Stimulated activated memory B cell treated with anti-CD40 and anti-IgM and Interleukin-4, amounts not matched to agents 10 μg/mL and 1 μg/mL and 100 μg/mL, for 72 hours (primary cell): ENCODE measurements at regions not wholly inside any gene's neighbourhood (a gene's known extent, or its start where the extent isn't known, plus 50 kb on each side); places are given as distances from the start of the nearest gene placed in this dataset.

Experiments
- ATAC-seq: fragments of 150-1000 bp; cut with Tn5 transposase; 2 replicates; pipeline ENCODE4 v1.10.0; 2021
- H3K27ac Mint-ChIP-seq: one replicate; pipeline ENCODE4 v1.8.0; 2022; ENCODE audit warnings: mild to moderate bottlenecking, mixed read lengths
- H3K27me3 Mint-ChIP-seq: one replicate; pipeline ENCODE4 v1.8.0; 2022; ENCODE audit warnings: mixed read lengths
- H3K36me3 Mint-ChIP-seq: one replicate; pipeline ENCODE4 v1.8.0; 2022; ENCODE audit warnings: mixed read lengths
- H3K4me1 Mint-ChIP-seq: one replicate; pipeline ENCODE4 v1.8.0; 2022; ENCODE audit warnings: mixed read lengths
- H3K4me3 Mint-ChIP-seq: one replicate; pipeline ENCODE4 v1.8.0; 2022; ENCODE audit warnings: mild to moderate bottlenecking, moderate library complexity, mixed read lengths
- H3K9me3 Mint-ChIP-seq: one replicate; pipeline ENCODE4 v1.8.0; 2022; ENCODE audit warnings: mixed read lengths

GRCh38 chr1:95806171-95806570 lies 572.2 kb downstream of the RWDD3 start:
- ATAC-seq, result no peak
- H3K36me3 Mint-ChIP-seq, result no peaks in the 10 kb centered on the region
- no peak overlapping the region for H3K4me3 Mint-ChIP-seq
- H3K27me3 Mint-ChIP-seq, result no peaks in the 10 kb centered on the region
- H3K4me1 Mint-ChIP-seq, result no peaks in the 10 kb centered on the region
- no peak overlapping the region for H3K27ac Mint-ChIP-seq
- peaks cover 5% of the 10 kb centered on the region for H3K9me3 Mint-ChIP-seq

- H3K4me3 Mint-ChIP-seq, result no peak overlapping the region
Measured at GRCh38 chr1:95809391-95809790, 575.4 kb downstream of the RWDD3 start.

GRCh38 chr1:95815511-95815910 lies 581.5 kb downstream of the RWDD3 start:
- Mint-ChIP-seq H3K4me1 (no peaks in the 10 kb centered on the region), H3K36me3 (no peaks in the 10 kb centered on the region), H3K4me3 (no peak overlapping the region), H3K27ac (no peak overlapping the region), H3K27me3 (no peaks in the 10 kb centered on the region), H3K9me3 (peaks cover 10% of the 10 kb centered on the region)
- ATAC-seq, result no peak

More at GRCh38 chr1:95809391-95809790, 575.4 kb downstream of the RWDD3 start:
- H3K9me3 Mint-ChIP-seq, result peaks cover 9% of the 10 kb centered on the region
- H3K36me3 Mint-ChIP-seq, result no peaks in the 10 kb centered on the region
- no peak overlapping the region for H3K27ac Mint-ChIP-seq
- ATAC-seq, result no peak
- H3K27me3 Mint-ChIP-seq, result no peaks in the 10 kb centered on the region
- no peaks in the 10 kb centered on the region for H3K4me1 Mint-ChIP-seq

GRCh38 chr1:95829556-95829955 lies 595.5 kb downstream of the RWDD3 start:
- Mint-ChIP-seq H3K9me3 (peaks cover 5% of the 10 kb centered on the region), H3K36me3 (no peaks in the 10 kb centered on the region), H3K27ac (no peak overlapping the region), H3K4me1 (no peaks in the 10 kb centered on the region), H3K4me3 (no peak overlapping the region), H3K27me3 (no peaks in the 10 kb centered on the region)
- ATAC-seq, result no peak

GRCh38 chr1:95832370-95832769 lies 598.4 kb downstream of the RWDD3 start:
- H3K4me1 Mint-ChIP-seq, result no peaks in the 10 kb centered on the region
- H3K27me3 Mint-ChIP-seq, result no peaks in the 10 kb centered on the region
- H3K36me3 Mint-ChIP-seq, result no peaks in the 10 kb centered on the region
- no peak overlapping the region for H3K4me3 Mint-ChIP-seq
- peaks cover 17% of the 10 kb centered on the region for H3K9me3 Mint-ChIP-seq
- H3K27ac Mint-ChIP-seq, result no peak overlapping the region
- ATAC-seq, result no peak

GRCh38 chr1:95849439-95849838 lies 615.4 kb downstream of the RWDD3 start:
- Mint-ChIP-seq H3K4me3 (no peak overlapping the region), H3K4me1 (no peaks in the 10 kb centered on the region), H3K36me3 (no peaks in the 10 kb centered on the region), H3K27ac (no peak overlapping the region), H3K9me3 (peaks cover 4% of the 10 kb centered on the region), H3K27me3 (no peaks in the 10 kb centered on the region)
- ATAC-seq, result no peak

- H3K4me1 Mint-ChIP-seq, result no peaks in the 10 kb centered on the region
- no peaks in the 10 kb centered on the region for H3K27me3 Mint-ChIP-seq
- no peak overlapping the region for H3K4me3 Mint-ChIP-seq
- no peak overlapping the region for H3K27ac Mint-ChIP-seq
- H3K36me3 Mint-ChIP-seq, result no peaks in the 10 kb centered on the region
- ATAC-seq, result no peak
- peaks cover 4% of the 10 kb centered on the region for H3K9me3 Mint-ChIP-seq
Measured at GRCh38 chr1:95850165-95850649, 616.2 kb downstream of the RWDD3 start.

- Mint-ChIP-seq H3K27ac (no peak overlapping the region), H3K4me1 (no peaks in the 10 kb centered on the region), H3K36me3 (no peaks in the 10 kb centered on the region), H3K27me3 (no peaks in the 10 kb centered on the region), H3K4me3 (no peak overlapping the region), H3K9me3 (peaks cover 4% of the 10 kb centered on the region)
- ATAC-seq, result no peak
Measured at GRCh38 chr1:95850763-95851162, 616.8 kb downstream of the RWDD3 start.

GRCh38 chr1:95852483-95853070 lies 618.6 kb downstream of the RWDD3 start:
- peak; percentile 20 for ATAC-seq
- H3K4me3 Mint-ChIP-seq, result no peak overlapping the region
- no peak overlapping the region for H3K27ac Mint-ChIP-seq
- H3K36me3 Mint-ChIP-seq, result no peaks in the 10 kb centered on the region
- H3K27me3 Mint-ChIP-seq, result no peaks in the 10 kb centered on the region
- H3K9me3 Mint-ChIP-seq, result peaks cover 4% of the 10 kb centered on the region
- no peaks in the 10 kb centered on the region for H3K4me1 Mint-ChIP-seq

GRCh38 chr1:95854457-95854856 lies 620.4 kb downstream of the RWDD3 start:
- Mint-ChIP-seq H3K27ac (no peak overlapping the region), H3K4me3 (no peak overlapping the region), H3K27me3 (no peaks in the 10 kb centered on the region), H3K36me3 (no peaks in the 10 kb centered on the region), H3K4me1 (no peaks in the 10 kb centered on the region), H3K9me3 (no peaks in the 10 kb centered on the region)
- ATAC-seq, result peak; percentile 41

GRCh38 chr1:95863086-95863485 lies 629.1 kb downstream of the RWDD3 start:
- Mint-ChIP-seq H3K27ac (no peak overlapping the region), H3K4me1 (no peaks in the 10 kb centered on the region), H3K27me3 (no peaks in the 10 kb centered on the region), H3K4me3 (no peak overlapping the region), H3K36me3 (no peaks in the 10 kb centered on the region), H3K9me3 (no peaks in the 10 kb centered on the region)
- ATAC-seq, result no peak

GRCh38 chr1:95865769-95866168 lies 631.8 kb downstream of the RWDD3 start:
- H3K36me3 Mint-ChIP-seq, result no peaks in the 10 kb centered on the region
- H3K4me3 Mint-ChIP-seq, result no peak overlapping the region
- H3K9me3 Mint-ChIP-seq, result no peaks in the 10 kb centered on the region
- no peak for ATAC-seq
- no peak overlapping the region for H3K27ac Mint-ChIP-seq
- no peaks in the 10 kb centered on the region for H3K27me3 Mint-ChIP-seq
- H3K4me1 Mint-ChIP-seq, result no peaks in the 10 kb centered on the region

- Mint-ChIP-seq H3K4me3 (no peak overlapping the region), H3K9me3 (peaks cover 9% of the 10 kb centered on the region), H3K4me1 (no peaks in the 10 kb centered on the region), H3K27ac (no peak overlapping the region), H3K27me3 (no peaks in the 10 kb centered on the region), H3K36me3 (no peaks in the 10 kb centered on the region)
- ATAC-seq, result no peak
Measured at GRCh38 chr1:95876276-95876675, 642.3 kb downstream of the RWDD3 start.

GRCh38 chr1:95879498-95880050 lies 645.6 kb downstream of the RWDD3 start:
- no peak for ATAC-seq
- H3K9me3 Mint-ChIP-seq, result peaks cover 14% of the 10 kb centered on the region
- no peaks in the 10 kb centered on the region for H3K4me1 Mint-ChIP-seq
- H3K4me3 Mint-ChIP-seq, result no peak overlapping the region
- no peaks in the 10 kb centered on the region for H3K36me3 Mint-ChIP-seq
- H3K27ac Mint-ChIP-seq, result no peak overlapping the region
- H3K27me3 Mint-ChIP-seq, result no peaks in the 10 kb centered on the region

GRCh38 chr1:95888941-95889390 lies 655.0 kb downstream of the RWDD3 start:
- Mint-ChIP-seq H3K4me3 (no peak overlapping the region), H3K27me3 (no peaks in the 10 kb centered on the region)

GRCh38 chr1:95889400-95889799 lies 655.4 kb downstream of the RWDD3 start:
- no peak overlapping the region for H3K4me3 Mint-ChIP-seq
- H3K27ac Mint-ChIP-seq, result no peak overlapping the region
- H3K4me1 Mint-ChIP-seq, result no peaks in the 10 kb centered on the region
- H3K9me3 Mint-ChIP-seq, result peaks cover 6% of the 10 kb centered on the region
- ATAC-seq, result no peak
- no peaks in the 10 kb centered on the region for H3K36me3 Mint-ChIP-seq
- H3K27me3 Mint-ChIP-seq, result no peaks in the 10 kb centered on the region

More at GRCh38 chr1:95888941-95889390, 655.0 kb downstream of the RWDD3 start:
- Mint-ChIP-seq H3K27ac (no peak overlapping the region), H3K9me3 (peaks cover 6% of the 10 kb centered on the region), H3K36me3 (no peaks in the 10 kb centered on the region), H3K4me1 (no peaks in the 10 kb centered on the region)
- ATAC-seq, result no peak
